ENCODE measurements at regions not wholly inside any gene's neighbourhood (a gene's known extent, or its start where the extent isn't known, plus 50 kb on each side); places are given as distances from the start of the nearest gene placed in this dataset.
A peak's percentile ranks its signal among the peaks of the same experiment; 100 is the strongest.

- no peak overlapping the region for H3K4me3 ChIP-seq (ENCODE audit: low read length in 2 of 2)
- H3K36me3 ChIP-seq (ENCODE audit: control insufficient read depth in 2 of 2, insufficient read depth in 2 of 2, low read length in 1 of 2) = peaks cover 39 to 42% of the 10 kb centered on the region in 2 donors
- no peaks in the 10 kb centered on the region for H3K27me3 ChIP-seq (ENCODE audit: control insufficient read depth in 2 of 2, insufficient read depth in 1 of 2, low read length in 1 of 2)
- H3K9me3 ChIP-seq (ENCODE audit: control insufficient read depth in 2 of 2, insufficient read depth in 1 of 2, low read length in 1 of 2) = no peaks in the 10 kb centered on the region
- 61% methylated on average over 8 of the region's 8 CpGs for WGBS
- DNase-seq (ENCODE audit: low read depth in 6 of 9, low spot score in 9 of 9) = peak in 1 of 9 donors; percentile 16
- H3K27ac ChIP-seq (ENCODE audit: low read depth in 1 of 2, low read length in 1 of 2) = peak overlapping the region in 1 of 2 donors; percentile 52
- peaks cover 0 to 14% of the 10 kb centered on the region in 2 donors for H3K4me1 ChIP-seq (ENCODE audit: control insufficient read depth in 2 of 2, insufficient read depth in 2 of 2, low read length in 2 of 2)
Measured at GRCh38 chr19:46924874-46925547, 64.2 kb downstream of the ARHGAP35 start.

- WGBS = 95% methylated on average over 4 of the region's 4 CpGs
- peak overlapping the region in 1 of 2 donors; percentile 52 for H3K27ac ChIP-seq (ENCODE audit: low read depth in 1 of 2, low read length in 1 of 2)
- no peak for DNase-seq (ENCODE audit: low read depth in 6 of 9, low spot score in 9 of 9)
Measured at GRCh38 chr19:46925548-46925950, 64.8 kb downstream of the ARHGAP35 start.

GRCh38 chr19:46926170-46927071, 65.6 kb downstream of the ARHGAP35 start:
- Histone ChIP-seq H3K27ac (ENCODE audit: low read depth in 1 of 2, low read length in 1 of 2) (no peak overlapping the region), H3K36me3 (ENCODE audit: control insufficient read depth in 2 of 2, insufficient read depth in 2 of 2, low read length in 1 of 2) (peaks cover 28% of the 10 kb centered on the region in 2 donors), H3K4me1 (ENCODE audit: control insufficient read depth in 2 of 2, insufficient read depth in 2 of 2, low read length in 2 of 2) (peaks cover 0 to 14% of the 10 kb centered on the region in 2 donors), H3K27me3 (ENCODE audit: control insufficient read depth in 2 of 2, insufficient read depth in 1 of 2, low read length in 1 of 2) (no peaks in the 10 kb centered on the region), H3K4me3 (ENCODE audit: low read length in 2 of 2) (no peak overlapping the region), H3K9me3 (ENCODE audit: control insufficient read depth in 2 of 2, insufficient read depth in 1 of 2, low read length in 1 of 2) (no peaks in the 10 kb centered on the region)
- 97% methylated on average over 9 of the region's 9 CpGs for WGBS
- no peak for DNase-seq (ENCODE audit: low read depth in 6 of 9, low spot score in 9 of 9)

More at GRCh38 chr19:46925548-46925950, 64.8 kb downstream of the ARHGAP35 start:
- Histone ChIP-seq H3K4me1 (ENCODE audit: control insufficient read depth in 2 of 2, insufficient read depth in 2 of 2, low read length in 2 of 2) (peaks cover 0 to 14% of the 10 kb centered on the region in 2 donors), H3K27me3 (ENCODE audit: control insufficient read depth in 2 of 2, insufficient read depth in 1 of 2, low read length in 1 of 2) (no peaks in the 10 kb centered on the region), H3K9me3 (ENCODE audit: control insufficient read depth in 2 of 2, insufficient read depth in 1 of 2, low read length in 1 of 2) (no peaks in the 10 kb centered on the region), H3K4me3 (ENCODE audit: low read length in 2 of 2) (no peak overlapping the region), H3K36me3 (ENCODE audit: control insufficient read depth in 2 of 2, insufficient read depth in 2 of 2, low read length in 1 of 2) (peaks cover 35 to 37% of the 10 kb centered on the region in 2 donors)

GRCh38 chr19:46927106-46927505, 66.3 kb downstream of the ARHGAP35 start:
- DNase-seq (ENCODE audit: low read depth in 6 of 9, low spot score in 9 of 9) = no peak
- Histone ChIP-seq H3K27me3 (ENCODE audit: control insufficient read depth in 2 of 2, insufficient read depth in 1 of 2, low read length in 1 of 2) (no peaks in the 10 kb centered on the region), H3K27ac (ENCODE audit: low read depth in 1 of 2, low read length in 1 of 2) (peak overlapping the region in 1 of 2 donors; percentile 31), H3K4me3 (ENCODE audit: low read length in 2 of 2) (no peak overlapping the region), H3K4me1 (ENCODE audit: control insufficient read depth in 2 of 2, insufficient read depth in 2 of 2, low read length in 2 of 2) (peaks cover 0 to 14% of the 10 kb centered on the region in 2 donors), H3K9me3 (ENCODE audit: control insufficient read depth in 2 of 2, insufficient read depth in 1 of 2, low read length in 1 of 2) (no peaks in the 10 kb centered on the region), H3K36me3 (ENCODE audit: control insufficient read depth in 2 of 2, insufficient read depth in 2 of 2, low read length in 1 of 2) (peaks cover 21% of the 10 kb centered on the region in 2 donors)
- 94% methylated on average over 6 of the region's 6 CpGs for WGBS

- no peak for DNase-seq (ENCODE audit: low read depth in 6 of 9, low spot score in 9 of 9)
- H3K36me3 ChIP-seq (ENCODE audit: control insufficient read depth in 2 of 2, insufficient read depth in 2 of 2, low read length in 1 of 2) = peaks cover 13 to 14% of the 10 kb centered on the region in 2 donors
- peaks cover 0 to 14% of the 10 kb centered on the region in 2 donors for H3K4me1 ChIP-seq (ENCODE audit: control insufficient read depth in 2 of 2, insufficient read depth in 2 of 2, low read length in 2 of 2)
- no peak overlapping the region for H3K27ac ChIP-seq (ENCODE audit: low read depth in 1 of 2, low read length in 1 of 2)
- no peaks in the 10 kb centered on the region for H3K27me3 ChIP-seq (ENCODE audit: control insufficient read depth in 2 of 2, insufficient read depth in 1 of 2, low read length in 1 of 2)
- no peak overlapping the region for H3K4me3 ChIP-seq (ENCODE audit: low read length in 2 of 2)
- no peaks in the 10 kb centered on the region for H3K9me3 ChIP-seq (ENCODE audit: control insufficient read depth in 2 of 2, insufficient read depth in 1 of 2, low read length in 1 of 2)
- WGBS = 87% methylated on average over 4 of the region's 4 CpGs
Measured at GRCh38 chr19:46927893-46928292, 67.1 kb downstream of the ARHGAP35 start.

- no peak overlapping the region for H3K27ac ChIP-seq (ENCODE audit: low read depth in 1 of 2, low read length in 1 of 2)
- no peaks in the 10 kb centered on the region for H3K27me3 ChIP-seq (ENCODE audit: control insufficient read depth in 2 of 2, insufficient read depth in 1 of 2, low read length in 1 of 2)
- H3K9me3 ChIP-seq (ENCODE audit: control insufficient read depth in 2 of 2, insufficient read depth in 1 of 2, low read length in 1 of 2) = no peaks in the 10 kb centered on the region
- no peak for DNase-seq (ENCODE audit: low read depth in 6 of 9, low spot score in 9 of 9)
- H3K36me3 ChIP-seq (ENCODE audit: control insufficient read depth in 2 of 2, insufficient read depth in 2 of 2, low read length in 1 of 2) = peaks cover 7 to 14% of the 10 kb centered on the region in 2 donors
- peaks cover 0 to 14% of the 10 kb centered on the region in 2 donors for H3K4me1 ChIP-seq (ENCODE audit: control insufficient read depth in 2 of 2, insufficient read depth in 2 of 2, low read length in 2 of 2)
- H3K4me3 ChIP-seq (ENCODE audit: low read length in 2 of 2) = no peak overlapping the region
- WGBS = 98% methylated on average over 5 of the region's 5 CpGs
Measured at GRCh38 chr19:46928951-46929350, 68.2 kb downstream of the ARHGAP35 start.

GRCh38 chr19:46931202-46931601, 70.4 kb downstream of the ARHGAP35 start:
- H3K36me3 ChIP-seq (ENCODE audit: control insufficient read depth in 2 of 2, insufficient read depth in 2 of 2, low read length in 1 of 2) = peaks cover 0 to 5% of the 10 kb centered on the region in 2 donors
- no peak for DNase-seq (ENCODE audit: low read depth in 6 of 9, low spot score in 9 of 9)
- H3K4me3 ChIP-seq (ENCODE audit: low read length in 2 of 2) = no peak overlapping the region
- H3K27ac ChIP-seq (ENCODE audit: low read depth in 1 of 2, low read length in 1 of 2) = no peak overlapping the region
- H3K9me3 ChIP-seq (ENCODE audit: control insufficient read depth in 2 of 2, insufficient read depth in 1 of 2, low read length in 1 of 2) = no peaks in the 10 kb centered on the region
- H3K27me3 ChIP-seq (ENCODE audit: control insufficient read depth in 2 of 2, insufficient read depth in 1 of 2, low read length in 1 of 2) = no peaks in the 10 kb centered on the region
- H3K4me1 ChIP-seq (ENCODE audit: control insufficient read depth in 2 of 2, insufficient read depth in 2 of 2, low read length in 2 of 2) = peaks cover 3 to 9% of the 10 kb centered on the region in 2 donors
- WGBS = 61% methylated on average over 5 of the region's 5 CpGs

- no peaks in the 10 kb centered on the region for H3K27me3 ChIP-seq (ENCODE audit: control insufficient read depth in 2 of 2, insufficient read depth in 1 of 2, low read length in 1 of 2)
- no peak overlapping the region for H3K4me3 ChIP-seq (ENCODE audit: low read length in 2 of 2)
- DNase-seq (ENCODE audit: low read depth in 6 of 9, low spot score in 9 of 9) = no peak
- WGBS = 92% methylated on average over 2 of the region's 2 CpGs
- no peak overlapping the region for H3K27ac ChIP-seq (ENCODE audit: low read depth in 1 of 2, low read length in 1 of 2)
- peaks cover 3 to 8% of the 10 kb centered on the region in 2 donors for H3K36me3 ChIP-seq (ENCODE audit: control insufficient read depth in 2 of 2, insufficient read depth in 2 of 2, low read length in 1 of 2)
- no peaks in the 10 kb centered on the region for H3K9me3 ChIP-seq (ENCODE audit: control insufficient read depth in 2 of 2, insufficient read depth in 1 of 2, low read length in 1 of 2)
- peaks cover 3 to 9% of the 10 kb centered on the region in 2 donors for H3K4me1 ChIP-seq (ENCODE audit: control insufficient read depth in 2 of 2, insufficient read depth in 2 of 2, low read length in 2 of 2)
Measured at GRCh38 chr19:46932346-46932745, 71.5 kb downstream of the ARHGAP35 start.

Measured in thymus (tissue), 11 donors.